GM12864 (cell line): ENCODE measurements at regions not wholly inside any gene's neighbourhood (a gene's known extent, or its start where the extent isn't known, plus 50 kb on each side); places are given as distances from the start of the nearest gene placed in this dataset.

ENCODE experiments used
- DNase-seq: peaks from one replicate; pipeline ENCODE4 v3.0.0-alpha.2; 2011; ENCODE audit warnings: low read depth
- H3K4me3 ChIP-seq: 2 replicates; pipeline ENCODE4 v1.5.1; 2011; ENCODE audit warnings: mild to moderate bottlenecking, low read depth, low read length, control low read depth
- TF ChIP-seq, protein P1 (sequence below): IDR thresholded peaks from 2 replicates; pipeline ENCODE4 v1.5.1; 2011; ENCODE audit warnings: low read depth, mild to moderate bottlenecking, moderate library complexity, low read length, control low read depth, inconsistent platforms; ENCODE audit errors: missing control alignments

DNA sequence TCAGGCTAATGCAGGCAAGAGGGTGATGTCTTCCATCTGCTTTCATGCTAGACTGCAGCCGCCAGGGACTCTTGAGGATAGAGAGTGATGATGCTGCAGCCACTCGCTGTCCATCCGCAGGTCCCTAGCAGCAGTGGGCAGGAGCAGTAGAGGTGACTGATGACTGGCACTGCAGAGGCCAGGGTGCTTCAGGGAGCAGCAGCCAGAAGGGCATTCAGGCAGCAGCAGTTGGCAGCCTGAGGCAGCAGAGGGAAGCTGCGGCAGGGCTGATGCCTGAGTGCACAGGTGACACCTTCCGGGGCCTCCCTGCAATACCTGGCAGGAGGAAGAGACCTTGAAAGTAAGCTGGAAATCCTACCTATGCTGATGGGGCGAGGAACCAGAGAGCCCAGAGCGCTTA is 214.2 kb downstream of the ICOS start:
- TF ChIP-seq, protein P1, sequence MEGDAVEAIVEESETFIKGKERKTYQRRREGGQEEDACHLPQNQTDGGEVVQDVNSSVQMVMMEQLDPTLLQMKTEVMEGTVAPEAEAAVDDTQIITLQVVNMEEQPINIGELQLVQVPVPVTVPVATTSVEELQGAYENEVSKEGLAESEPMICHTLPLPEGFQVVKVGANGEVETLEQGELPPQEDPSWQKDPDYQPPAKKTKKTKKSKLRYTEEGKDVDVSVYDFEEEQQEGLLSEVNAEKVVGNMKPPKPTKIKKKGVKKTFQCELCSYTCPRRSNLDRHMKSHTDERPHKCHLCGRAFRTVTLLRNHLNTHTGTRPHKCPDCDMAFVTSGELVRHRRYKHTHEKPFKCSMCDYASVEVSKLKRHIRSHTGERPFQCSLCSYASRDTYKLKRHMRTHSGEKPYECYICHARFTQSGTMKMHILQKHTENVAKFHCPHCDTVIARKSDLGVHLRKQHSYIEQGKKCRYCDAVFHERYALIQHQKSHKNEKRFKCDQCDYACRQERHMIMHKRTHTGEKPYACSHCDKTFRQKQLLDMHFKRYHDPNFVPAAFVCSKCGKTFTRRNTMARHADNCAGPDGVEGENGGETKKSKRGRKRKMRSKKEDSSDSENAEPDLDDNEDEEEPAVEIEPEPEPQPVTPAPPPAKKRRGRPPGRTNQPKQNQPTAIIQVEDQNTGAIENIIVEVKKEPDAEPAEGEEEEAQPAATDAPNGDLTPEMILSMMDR: no peak
- DNase-seq: no peak

GRCh38 chr2:204152616-204153015 is 216.1 kb downstream of the ICOS start:
- DNase-seq: no peak
- TF ChIP-seq, protein P1: no peak
- H3K4me3 ChIP-seq: no peak overlapping the region

More for the DNA sequence above, 214.2 kb downstream of the ICOS start:
- no peak overlapping the region for H3K4me3 ChIP-seq

GRCh38 chr2:204154863-204155262 is 218.3 kb downstream of the ICOS start:
- DNase-seq: no peak
- no peak overlapping the region for H3K4me3 ChIP-seq
- TF ChIP-seq, protein P1: no peak

GRCh38 chr2:204156456-204156855 is 219.9 kb downstream of the ICOS start:
- DNase-seq: no peak
- TF ChIP-seq, protein P1: no peak
- H3K4me3 ChIP-seq: no peak overlapping the region

- no peak for DNase-seq
- no peak overlapping the region for H3K4me3 ChIP-seq
- TF ChIP-seq, protein P1: no peak
Observed at GRCh38 chr2:204157684-204158083, 221.1 kb downstream of the ICOS start.

DNA sequence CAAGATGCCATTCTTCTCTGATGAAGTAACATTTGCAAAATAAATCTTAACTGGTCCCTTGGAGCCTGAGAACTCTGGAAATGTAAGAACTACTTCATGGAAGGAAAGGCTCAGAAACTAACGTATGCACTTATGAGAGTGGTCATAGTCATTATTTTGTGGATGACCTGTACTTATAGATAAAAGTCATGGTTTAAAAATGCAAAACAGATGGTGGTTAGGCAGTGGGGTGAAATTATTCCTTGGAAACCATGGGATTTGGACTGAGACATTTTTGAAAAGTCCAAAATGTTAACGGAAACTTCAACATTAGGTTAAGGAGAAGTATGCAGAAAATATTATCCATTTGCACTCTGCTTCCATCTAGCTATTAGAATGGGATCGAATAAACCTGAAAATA is 223.0 kb downstream of the ICOS start:
- TF ChIP-seq, protein P1: no peak
- no peak for DNase-seq
- H3K4me3 ChIP-seq: no peak overlapping the region

DNA sequence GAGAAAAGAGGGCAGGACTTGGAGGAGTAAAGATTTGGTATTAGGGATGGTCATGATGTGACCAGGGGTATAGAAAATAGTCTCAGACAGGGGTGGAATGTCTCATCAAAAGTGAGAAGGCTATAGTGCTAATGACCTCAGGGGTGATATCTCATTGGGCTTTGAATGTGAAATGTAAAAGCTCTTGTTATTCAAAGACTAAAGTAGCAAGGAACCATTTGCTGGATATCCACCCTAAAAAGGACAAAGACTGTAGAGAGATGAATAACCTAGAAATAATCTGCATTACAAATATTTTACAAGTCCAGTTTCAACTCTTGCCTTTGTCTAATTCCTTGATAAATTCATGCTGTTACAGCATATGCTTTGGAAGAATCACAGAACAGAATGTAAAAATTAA is 224.4 kb downstream of the ICOS start:
- no peak for DNase-seq
- H3K4me3 ChIP-seq: no peak overlapping the region
- TF ChIP-seq, protein P1: no peak
